Endothelial cell of umbilical vein (primary cell): ENCODE measurements at regions not wholly inside any gene's neighbourhood (a gene's known extent, or its start where the extent isn't known, plus 50 kb on each side); places are given as distances from the start of the nearest gene placed in this dataset.

Experiments used
- BruUV-seq: library from RNA; stranded (reverse); fragments of 400-500 nt; replicated peaks from 2 replicates; lab custom pipeline; 2021; lab: Mats Ljungman, UMichigan
- CTCF ChIA-PET: fragments of 300-600, 350-600 bp; sonication (Branson Sonifier 250); formaldehyde crosslinking; loops from one replicate; lab custom pipeline; 2021; ENCODE audit warnings: antibody characterized with exemption, inconsistent platforms; lab: Charles Lee
- POLR2A ChIA-PET: fragments of 300-600, 350-600 bp; sonication (Branson Sonifier 250); formaldehyde crosslinking; loops from one replicate; lab custom pipeline; 2021; ENCODE audit warnings: antibody characterized with exemption, inconsistent platforms; lab: Charles Lee
- DNase-seq: peaks from one replicate; pipeline ENCODE4 v3.0.0-alpha.2; 2011; ENCODE audit warnings: low read depth, low spot score
- FAIRE-seq: peaks from 2 replicates; lab custom pipeline; 2011; peaks lifted over from hg19 to GRCh38; lab: Jason Lieb, UNC
- H2AFZ ChIP-seq: 2 replicates; pipeline ENCODE4 v1.6.0; 2012; ENCODE audit warnings: low read depth, low read length, control low read depth, inconsistent platforms
- H3K27ac ChIP-seq: 2 replicates; pipeline ENCODE4 v1.5.1; 2011; ENCODE audit warnings: low read depth, mild to moderate bottlenecking, control low read depth, low read length, moderate library complexity; ENCODE audit not compliant: insufficient read depth
- H3K27me3 ChIP-seq, 2 experiments: 2 replicates each; pipeline versions ENCODE4 v1.6.0 to v1.6.1; 2011; ENCODE audit warnings: low read length in 2 of 2, mixed read lengths in 1 of 2; ENCODE audit not compliant: control insufficient read depth in 2 of 2, insufficient read depth in 2 of 2
- H3K36me3 ChIP-seq, 2 experiments: 2 replicates in 1 of 2; 3 replicates in 1 of 2; pipeline ENCODE4 v1.5.1; 2011; ENCODE audit warnings: low read length in 2 of 2, mild to moderate bottlenecking in 1 of 2, moderate library complexity in 1 of 2; ENCODE audit not compliant: control insufficient read depth in 2 of 2, insufficient read depth in 2 of 2; ENCODE audit errors: extremely low read depth in 1 of 2
- H3K4me1 ChIP-seq: 3 replicates; pipeline ENCODE4 v1.5.1; 2011; ENCODE audit warnings: mild to moderate bottlenecking, low read length; ENCODE audit not compliant: control insufficient read depth, insufficient read depth; ENCODE audit errors: extremely low read depth
- H3K4me2 ChIP-seq: 2 replicates; pipeline ENCODE4 v1.6.1; 2011; ENCODE audit warnings: low read length, control low read depth, mixed read lengths; ENCODE audit not compliant: insufficient read depth
- H3K4me3 ChIP-seq, 3 experiments: fragments of 200-600 bp in 1 of 3; sonication (generic), shearing (Covaris generic) in 1 of 3; replicated peaks in 1 of 3; 2 replicates each; pipeline ENCODE4 v1.5.1; 2011 to 2016; ENCODE audit warnings: control low read depth in 3 of 3, low read length in 3 of 3, mild to moderate bottlenecking in 2 of 3, inconsistent platforms in 1 of 3, low read depth in 1 of 3, moderate library complexity in 1 of 3; ENCODE audit not compliant: insufficient read depth in 1 of 3
- H3K79me2 ChIP-seq: 2 replicates; pipeline ENCODE4 v1.6.0; 2012; ENCODE audit warnings: low read length, inconsistent platforms; ENCODE audit not compliant: control insufficient read depth, insufficient read depth
- H3K9ac ChIP-seq: replicated peaks from 2 replicates; pipeline ENCODE3; 2011; ENCODE audit warnings: low read length, control low read depth; ENCODE audit not compliant: insufficient read depth; ENCODE audit errors: extremely low read depth
- H3K9me1 ChIP-seq: replicated peaks from 3 replicates; pipeline ENCODE4 v1.6.0; 2011; ENCODE audit warnings: mild to moderate bottlenecking, low read length; ENCODE audit not compliant: control insufficient read depth, insufficient read depth; ENCODE audit errors: extremely low read depth
- H3K9me3 ChIP-seq: replicated peaks from 2 replicates; pipeline ENCODE4 v1.5.1; 2012; ENCODE audit warnings: low read length, inconsistent platforms; ENCODE audit not compliant: control insufficient read depth, insufficient read depth
- H4K20me1 ChIP-seq: replicated peaks from 2 replicates; pipeline ENCODE3; 2011; ENCODE audit warnings: mild to moderate bottlenecking, low read length; ENCODE audit not compliant: control insufficient read depth, insufficient read depth; ENCODE audit errors: extremely low read depth
- CTCF ChIP-seq, 2 donors: IDR thresholded peaks; 1 replicate in 1 of 2; 2 replicates in 1 of 2; pipeline ENCODE4 v1.5.1; 2011; ENCODE audit warnings: low read length in 2 of 2, mild to moderate bottlenecking in 2 of 2, moderate library complexity in 2 of 2, control low read depth in 1 of 2, inconsistent platforms in 1 of 2, low read depth in 1 of 2; ENCODE audit not compliant: insufficient read depth in 1 of 2; ENCODE audit errors: extremely low read depth in 1 of 2
- EZH2 ChIP-seq: IDR thresholded peaks from 2 replicates; pipeline ENCODE4 v1.6.1; 2012; ENCODE audit warnings: borderline replicate concordance, low read depth, mild to moderate bottlenecking, moderate library complexity, low read length, inconsistent platforms; ENCODE audit not compliant: severe bottlenecking
- FOS ChIP-seq: IDR thresholded peaks from 2 replicates; pipeline ENCODE4 v1.6.1; 2011; ENCODE audit warnings: mild to moderate bottlenecking, low read length, moderate library complexity, borderline replicate concordance; ENCODE audit not compliant: insufficient read depth
- GATA2 ChIP-seq: IDR thresholded peaks from 2 replicates; pipeline ENCODE4 v1.7.0; 2011; ENCODE audit warnings: low read depth, mild to moderate bottlenecking, moderate library complexity, mixed read lengths, low read length; ENCODE audit not compliant: insufficient read length, insufficient read depth
- JUN ChIP-seq: IDR thresholded peaks from 2 replicates; pipeline ENCODE4 v1.6.1; 2011; ENCODE audit warnings: borderline replicate concordance, low read depth; ENCODE audit not compliant: insufficient read length, insufficient read depth
- MAX ChIP-seq: IDR thresholded peaks from 2 replicates; pipeline ENCODE4 v1.6.1; 2011; ENCODE audit not compliant: insufficient read depth, insufficient read length
- MYC ChIP-seq: IDR thresholded peaks from one replicate; pipeline ENCODE4 v1.6.1; 2011; ENCODE audit warnings: mild to moderate bottlenecking, low read depth, low read length
- POLR2A ChIP-seq: IDR thresholded peaks from 2 replicates; pipeline ENCODE4 v1.6.1; 2012; ENCODE audit warnings: low read depth, mild to moderate bottlenecking, control low read depth, low read length
- POLR2AphosphoS5 ChIP-seq: IDR thresholded peaks from 2 replicates; pipeline ENCODE4 v1.6.1; 2012; ENCODE audit warnings: low read depth, mild to moderate bottlenecking, control low read depth, low read length, moderate library complexity; ENCODE audit not compliant: insufficient read depth
- dilution Hi-C: fragments of 300-500 bp; cut with MboI; formaldehyde crosslinking; loops from one replicate; pipeline ENCODE4 v1.15.0; 2019; ENCODE audit warnings: low sequenced_read_pairs; ENCODE audit not compliant: extremely low pct_ligation_motif_present
- intact Hi-C: fragments of 100-400 bp; cut with micrococcal nuclease; formaldehyde crosslinking; loops from one replicate; pipeline ENCODE4 v1.10.0; 2022

- dilution Hi-C loops, result no loop called here
- no peak overlapping the region for H3K9ac ChIP-seq
- no peaks in the 10 kb centered on the region for H3K9me1 ChIP-seq
- TF ChIP-seq GATA2 (no peak), POLR2A (no peak), JUN (no peak), MYC (no peak)
- H4K20me1 ChIP-seq, result no peaks in the 10 kb centered on the region
- H3K27me3 ChIP-seq, result no peaks in the 10 kb centered on the region
- ChIA-PET CTCF (no interaction called here), POLR2A (no interaction called here)
- peaks cover 3% of the 10 kb centered on the region for H3K9me3 ChIP-seq
- H3K27ac ChIP-seq, result no peak overlapping the region
- no peaks in the 10 kb centered on the region for H3K4me1 ChIP-seq
- FAIRE-seq (no peak), DNase-seq (no peak)
- H3K4me2 ChIP-seq, result no peak overlapping the region
- BruUV-seq, result no TSS peak
- intact Hi-C loops, result no loop called here
- no peaks in the 10 kb centered on the region for H3K36me3 ChIP-seq
- no peak overlapping the region for H2AFZ ChIP-seq
- no peak overlapping the region for H3K4me3 ChIP-seq
- no peaks in the 10 kb centered on the region for H3K79me2 ChIP-seq
Observed at GRCh38 chr11:131274233-131274632, 96.2 kb upstream of the NTM start.

GRCh38 chr11:131275580-131275979 is 94.8 kb upstream of the NTM start:
- Histone ChIP-seq H3K4me3 (no peak overlapping the region), H3K27ac (no peak overlapping the region), H3K79me2 (no peaks in the 10 kb centered on the region), H3K36me3 (no peaks in the 10 kb centered on the region), H3K9me3 (peaks cover 3% of the 10 kb centered on the region), H3K4me2 (no peak overlapping the region), H3K4me1 (no peaks in the 10 kb centered on the region), H3K27me3 (no peaks in the 10 kb centered on the region), H3K9ac (no peak overlapping the region), H4K20me1 (no peaks in the 10 kb centered on the region), H2AFZ (no peak overlapping the region), H3K9me1 (no peaks in the 10 kb centered on the region)
- DNase-seq, result no peak
- FAIRE-seq, result no peak
- TF ChIP-seq POLR2A (no peak), MAX (no peak), JUN (no peak), MYC (no peak), FOS (no peak), EZH2 (no peak), GATA2 (no peak), POLR2AphosphoS5 (no peak), CTCF (IDR thresholded peaks at IDR 0.05; ENCODE audit: extremely low read depth in 1 of 2, insufficient read depth in 1 of 2, low read depth in 1 of 2, low read length in 2 of 2) (no peak)
- ChIA-PET POLR2A (no interaction called here), CTCF (no interaction called here)
- BruUV-seq, result no TSS peak
- dilution Hi-C loops, result no loop called here
- intact Hi-C loops, result no loop called here
